ENCODE measurements at regions not wholly inside any gene's neighbourhood (a gene's known extent, or its start where the extent isn't known, plus 50 kb on each side); places are given as distances from the start of the nearest gene placed in this dataset.

DNA sequence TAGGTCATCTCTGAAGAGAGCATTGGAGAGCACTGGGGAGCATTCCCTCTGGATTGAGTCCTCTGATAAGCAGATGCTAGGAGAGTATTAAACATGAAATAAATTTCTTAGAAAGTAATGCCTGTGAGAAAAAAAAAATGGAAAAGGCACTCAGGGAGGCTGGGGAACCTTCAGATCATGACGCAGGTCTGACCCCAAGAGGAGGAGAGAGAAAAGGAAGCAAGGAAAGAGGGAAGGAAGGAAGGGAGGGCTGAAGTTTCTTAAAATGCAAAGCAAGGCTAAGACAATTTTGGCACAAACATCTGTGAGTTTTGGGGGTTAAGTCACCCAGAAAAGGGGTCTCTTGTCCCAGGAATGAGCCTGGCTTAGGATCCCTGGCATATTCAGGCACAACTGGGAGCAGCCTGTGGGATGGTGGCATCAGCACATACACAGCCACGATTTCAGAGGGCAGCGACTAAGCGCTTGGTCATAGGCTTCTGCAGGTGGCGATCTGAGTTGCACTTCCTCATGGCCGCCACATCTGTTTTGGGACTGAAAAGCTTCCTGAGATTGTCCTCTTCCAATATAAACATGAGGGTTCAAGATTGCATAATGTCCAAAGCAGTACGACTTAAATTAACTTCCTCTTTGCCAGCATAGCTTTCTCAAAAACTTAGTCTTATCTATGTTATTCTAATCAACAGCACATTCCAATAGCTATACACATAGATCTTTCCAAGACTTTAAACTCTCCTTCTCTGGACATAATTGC, 692.7 kb downstream of the DNAH5 start:
- intact Hi-C loops (cut with DNase I; ENCODE audit: low total_unique reads) = no loop called here
- Histone ChIP-seq H3K4me1 (no peaks in the 10 kb centered on the region), H3K27ac (no peak overlapping the region), H3K36me3 (no peaks in the 10 kb centered on the region), H3K27me3 (no peaks in the 10 kb centered on the region), H3K4me3 (no peak overlapping the region), H3K9me3 (no peaks in the 10 kb centered on the region)
- no peak for DNase-seq (ENCODE audit: low spot score in 2 of 2)
- no peak for TF ChIP-seq POLR2AphosphoS5 (IDR thresholded peaks at IDR 0.05)
- no peak for TF ChIP-seq POLR2A (IDR thresholded peaks at IDR 0.05)
- TF ChIP-seq, protein P1, sequence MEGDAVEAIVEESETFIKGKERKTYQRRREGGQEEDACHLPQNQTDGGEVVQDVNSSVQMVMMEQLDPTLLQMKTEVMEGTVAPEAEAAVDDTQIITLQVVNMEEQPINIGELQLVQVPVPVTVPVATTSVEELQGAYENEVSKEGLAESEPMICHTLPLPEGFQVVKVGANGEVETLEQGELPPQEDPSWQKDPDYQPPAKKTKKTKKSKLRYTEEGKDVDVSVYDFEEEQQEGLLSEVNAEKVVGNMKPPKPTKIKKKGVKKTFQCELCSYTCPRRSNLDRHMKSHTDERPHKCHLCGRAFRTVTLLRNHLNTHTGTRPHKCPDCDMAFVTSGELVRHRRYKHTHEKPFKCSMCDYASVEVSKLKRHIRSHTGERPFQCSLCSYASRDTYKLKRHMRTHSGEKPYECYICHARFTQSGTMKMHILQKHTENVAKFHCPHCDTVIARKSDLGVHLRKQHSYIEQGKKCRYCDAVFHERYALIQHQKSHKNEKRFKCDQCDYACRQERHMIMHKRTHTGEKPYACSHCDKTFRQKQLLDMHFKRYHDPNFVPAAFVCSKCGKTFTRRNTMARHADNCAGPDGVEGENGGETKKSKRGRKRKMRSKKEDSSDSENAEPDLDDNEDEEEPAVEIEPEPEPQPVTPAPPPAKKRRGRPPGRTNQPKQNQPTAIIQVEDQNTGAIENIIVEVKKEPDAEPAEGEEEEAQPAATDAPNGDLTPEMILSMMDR (IDR thresholded peaks at IDR 0.05) = no peak

DNA sequence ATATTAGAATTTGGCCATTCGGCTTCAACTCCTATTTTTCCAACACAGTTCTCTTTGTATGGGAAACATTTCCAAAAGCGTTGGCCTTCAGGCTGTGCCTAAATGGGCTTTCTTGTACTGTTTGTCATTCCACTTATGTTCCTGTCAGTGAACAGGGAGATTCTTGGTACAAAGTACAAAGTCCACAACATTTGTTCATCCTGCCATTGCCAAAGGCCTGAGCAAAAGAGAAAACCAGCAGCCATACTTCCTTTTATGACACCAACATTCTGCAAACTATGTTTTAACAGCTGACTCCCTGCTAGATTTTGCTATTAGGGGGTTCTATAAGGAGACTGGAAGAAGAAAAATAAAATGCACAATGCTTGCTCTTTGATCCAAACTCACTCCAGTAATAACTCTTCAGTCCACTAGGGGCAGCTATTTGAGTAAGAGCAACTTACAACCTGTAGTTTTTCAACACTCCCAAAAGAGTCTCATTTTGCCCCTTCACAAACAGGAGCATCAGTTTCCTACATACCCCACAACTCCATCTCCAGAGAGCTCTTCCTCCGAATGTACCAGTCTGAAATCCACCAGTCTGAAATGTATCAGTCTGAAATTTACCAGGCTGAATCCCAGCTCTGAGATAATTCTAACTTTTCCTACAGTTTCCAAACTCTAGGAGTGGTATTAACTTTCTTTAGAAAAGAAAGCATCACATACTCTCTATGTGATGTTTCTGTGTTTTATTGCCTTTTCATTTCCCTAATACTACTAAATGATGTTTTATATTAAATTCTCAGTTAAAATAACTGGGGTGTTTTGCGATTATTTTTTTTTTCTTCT, 693.8 kb downstream of the DNAH5 start:
- no peaks in the 10 kb centered on the region for H3K9me3 ChIP-seq
- no peaks in the 10 kb centered on the region for H3K27me3 ChIP-seq
- TF ChIP-seq POLR2AphosphoS5 (IDR thresholded peaks at IDR 0.05) = no peak
- TF ChIP-seq, protein P1 (IDR thresholded peaks at IDR 0.05) = no peak
- no peak for TF ChIP-seq POLR2A (IDR thresholded peaks at IDR 0.05)
- H3K4me3 ChIP-seq = no peak overlapping the region
- intact Hi-C loops (cut with DNase I; ENCODE audit: low total_unique reads) = no loop called here
- no peak overlapping the region for H3K27ac ChIP-seq
- no peak for DNase-seq (ENCODE audit: low spot score in 2 of 2)
- no peaks in the 10 kb centered on the region for H3K4me1 ChIP-seq
- no peaks in the 10 kb centered on the region for H3K36me3 ChIP-seq

DNA sequence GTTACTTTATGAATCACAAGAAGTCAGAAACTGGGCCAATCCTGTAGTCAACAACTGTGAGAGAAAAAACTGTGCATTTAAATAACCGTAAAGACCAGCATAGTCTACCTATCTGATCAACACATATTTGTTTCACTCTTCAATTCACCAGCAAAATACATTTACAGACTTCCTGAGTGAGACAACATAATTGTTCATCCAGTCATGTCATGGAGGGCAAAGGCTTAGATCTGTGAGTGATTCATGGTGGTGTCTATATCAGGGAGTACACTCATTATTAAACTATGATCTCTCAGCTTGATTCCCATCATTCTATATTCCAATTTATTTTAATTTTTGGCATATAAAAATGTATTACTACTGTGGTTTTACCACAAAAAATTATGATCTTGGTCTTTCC, 694.6 kb downstream of the DNAH5 start:
- TF ChIP-seq, protein P1 (IDR thresholded peaks at IDR 0.05) = no peak
- TF ChIP-seq POLR2AphosphoS5 (IDR thresholded peaks at IDR 0.05) (no peak), POLR2A (IDR thresholded peaks at IDR 0.05) (no peak)
- Histone ChIP-seq H3K36me3 (no peaks in the 10 kb centered on the region), H3K9me3 (no peaks in the 10 kb centered on the region), H3K4me1 (no peaks in the 10 kb centered on the region), H3K27ac (no peak overlapping the region), H3K27me3 (no peaks in the 10 kb centered on the region), H3K4me3 (no peak overlapping the region)
- intact Hi-C loops (cut with DNase I; ENCODE audit: low total_unique reads) = no loop called here
- no peak for DNase-seq (ENCODE audit: low spot score in 2 of 2)

GRCh38 chr5:13248253-13248652, 696.2 kb downstream of the DNAH5 start:
- Histone ChIP-seq H3K27ac (no peak overlapping the region), H3K4me1 (no peaks in the 10 kb centered on the region), H3K9me3 (peaks cover 5 to 7% of the 10 kb centered on the region in 2 donors), H3K27me3 (no peaks in the 10 kb centered on the region), H3K36me3 (no peaks in the 10 kb centered on the region), H3K4me3 (no peak overlapping the region)
- no peak for DNase-seq (ENCODE audit: low spot score in 2 of 2)
- intact Hi-C loops (cut with DNase I; ENCODE audit: low total_unique reads) = no loop called here
- TF ChIP-seq, protein P1 (IDR thresholded peaks at IDR 0.05) = no peak
- TF ChIP-seq POLR2AphosphoS5 (IDR thresholded peaks at IDR 0.05) = no peak
- no peak for TF ChIP-seq POLR2A (IDR thresholded peaks at IDR 0.05)

DNA sequence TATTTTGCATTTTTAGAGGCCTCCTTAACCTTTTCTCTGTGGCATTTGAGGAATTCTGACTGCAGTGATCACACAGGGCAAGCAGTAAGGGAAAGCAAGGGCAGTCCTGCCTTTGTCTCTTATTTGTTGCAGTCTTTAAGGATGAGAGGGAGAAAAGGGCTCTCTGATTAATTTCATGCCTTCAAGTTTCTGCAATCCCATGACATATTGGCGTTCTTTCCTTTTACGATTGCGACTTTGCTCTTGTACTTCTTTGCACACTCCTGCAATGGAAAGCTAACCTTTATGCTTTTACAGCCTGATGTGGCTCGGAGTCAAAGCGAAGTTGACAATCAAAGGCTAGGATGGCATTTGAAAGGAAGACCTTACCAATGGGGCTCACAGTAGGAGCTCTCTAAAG, 698.4 kb downstream of the DNAH5 start:
- DNase-seq (ENCODE audit: low spot score in 2 of 2) = no peak
- no peak for TF ChIP-seq POLR2AphosphoS5 (IDR thresholded peaks at IDR 0.05)
- TF ChIP-seq, protein P1 (IDR thresholded peaks at IDR 0.05) = no peak
- no peak for TF ChIP-seq POLR2A (IDR thresholded peaks at IDR 0.05)
- Histone ChIP-seq H3K9me3 (peaks cover 5 to 7% of the 10 kb centered on the region in 2 donors), H3K36me3 (no peaks in the 10 kb centered on the region), H3K4me1 (no peaks in the 10 kb centered on the region), H3K4me3 (no peak overlapping the region), H3K27me3 (no peaks in the 10 kb centered on the region), H3K27ac (no peak overlapping the region)
- intact Hi-C loops (cut with DNase I; ENCODE audit: low total_unique reads) = no loop called here

All from breast epithelium (tissue), 4 donors.